GM12878 (cell line): ENCODE measurements at regions not wholly inside any gene's neighbourhood (a gene's known extent, or its start where the extent isn't known, plus 50 kb on each side); places are given as distances from the start of the nearest gene placed in this dataset.

Experiments
- NKRF ChIP-seq: fragments of 450-650 bp; conservative IDR thresholded peaks from 2 replicates; pipeline ENCODE4 v1.6.1; 2017; ENCODE audit warnings: mild to moderate bottlenecking, moderate library complexity
- REST ChIP-seq: IDR thresholded peaks from 2 replicates; pipeline ENCODE4 v1.6.1; 2012; ENCODE audit warnings: mild to moderate bottlenecking, low read depth, low read length
- ZBED1 ChIP-seq: IDR thresholded peaks from 2 replicates; pipeline ENCODE4 v1.6.1; 2016; ENCODE audit warnings: borderline replicate concordance
- TF ChIP-seq, protein P1 (sequence below): fragments of 450-650 bp; IDR thresholded peaks from 2 replicates; pipeline ENCODE4 v1.6.1; 2017; ENCODE audit warnings: mild to moderate bottlenecking

DNA sequence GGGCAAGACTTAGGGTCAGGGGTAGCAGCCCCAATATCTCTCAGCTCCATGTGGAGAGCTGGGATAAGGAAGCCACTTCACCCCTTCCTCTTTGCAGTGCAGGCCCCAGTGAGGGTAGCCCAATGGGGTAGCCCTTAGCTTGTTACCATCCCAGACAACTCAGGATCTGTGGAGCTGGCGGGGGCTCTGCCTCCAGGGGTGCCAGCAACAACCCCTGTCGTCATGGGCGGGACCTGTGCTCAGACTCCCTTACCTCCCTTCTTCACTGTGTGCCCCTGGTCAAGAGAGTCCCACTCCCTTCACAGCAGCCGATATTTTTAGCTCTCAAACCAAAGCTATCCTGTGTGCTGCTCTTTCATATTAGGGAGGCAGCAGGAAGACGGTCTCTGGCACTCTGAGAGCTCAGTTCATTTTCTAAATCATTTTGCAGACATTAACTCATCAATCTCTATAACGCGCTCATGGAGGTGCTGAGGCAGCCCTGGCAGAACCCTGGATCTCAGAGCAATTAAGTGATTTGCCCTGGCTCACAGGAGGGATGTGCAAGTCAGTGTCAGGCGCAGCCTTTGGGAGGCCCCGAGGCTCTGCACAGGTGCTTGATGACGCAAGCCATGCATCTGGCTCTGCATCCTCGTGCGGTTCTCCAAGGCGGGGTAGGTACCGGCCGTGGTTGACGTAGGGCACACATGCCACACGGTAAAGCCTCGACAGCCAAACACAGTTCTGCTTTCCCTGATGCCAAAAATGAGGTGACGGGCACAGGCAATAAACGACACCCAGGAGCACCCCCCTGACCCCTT is 357.6 kb downstream of the SHANK2 start (continued):
- TF ChIP-seq REST (no peak), NKRF (no peak), ZBED1 (no peak)
- TF ChIP-seq, protein P1, sequence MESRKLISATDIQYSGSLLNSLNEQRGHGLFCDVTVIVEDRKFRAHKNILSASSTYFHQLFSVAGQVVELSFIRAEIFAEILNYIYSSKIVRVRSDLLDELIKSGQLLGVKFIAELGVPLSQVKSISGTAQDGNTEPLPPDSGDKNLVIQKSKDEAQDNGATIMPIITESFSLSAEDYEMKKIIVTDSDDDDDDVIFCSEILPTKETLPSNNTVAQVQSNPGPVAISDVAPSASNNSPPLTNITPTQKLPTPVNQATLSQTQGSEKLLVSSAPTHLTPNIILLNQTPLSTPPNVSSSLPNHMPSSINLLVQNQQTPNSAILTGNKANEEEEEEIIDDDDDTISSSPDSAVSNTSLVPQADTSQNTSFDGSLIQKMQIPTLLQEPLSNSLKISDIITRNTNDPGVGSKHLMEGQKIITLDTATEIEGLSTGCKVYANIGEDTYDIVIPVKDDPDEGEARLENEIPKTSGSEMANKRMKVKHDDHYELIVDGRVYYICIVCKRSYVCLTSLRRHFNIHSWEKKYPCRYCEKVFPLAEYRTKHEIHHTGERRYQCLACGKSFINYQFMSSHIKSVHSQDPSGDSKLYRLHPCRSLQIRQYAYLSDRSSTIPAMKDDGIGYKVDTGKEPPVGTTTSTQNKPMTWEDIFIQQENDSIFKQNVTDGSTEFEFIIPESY, result no peak
